ENCODE measurements at regions not wholly inside any gene's neighbourhood (a gene's known extent, or its start where the extent isn't known, plus 50 kb on each side); places are given as distances from the start of the nearest gene placed in this dataset.

DNA sequence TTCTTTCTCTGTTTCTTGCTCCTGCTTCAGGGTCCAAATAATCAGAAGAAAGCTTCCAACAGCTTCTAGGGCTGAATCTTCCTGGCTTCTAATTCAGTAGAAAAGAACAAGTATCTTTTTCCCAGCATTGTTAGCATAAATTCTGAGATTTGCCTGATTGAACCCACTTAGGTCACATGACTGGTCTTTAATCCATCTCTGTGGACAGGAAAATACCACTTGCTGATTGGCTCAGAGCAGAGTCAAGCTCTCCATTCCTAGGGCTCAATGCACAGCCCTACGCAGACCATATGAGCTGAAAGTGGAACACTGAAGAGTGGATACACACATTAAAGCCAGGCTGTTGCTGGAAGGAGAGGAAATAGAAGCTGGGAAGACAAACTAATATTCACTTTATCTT lies 99.6 kb upstream of the RPL34 start:
- H3K9me3 ChIP-seq (ENCODE audit: control insufficient read depth, insufficient read depth, low read depth, low read length) = no peaks in the 10 kb centered on the region
- no peaks in the 10 kb centered on the region for H3K36me3 ChIP-seq (ENCODE audit: control insufficient read depth in 2 of 2, insufficient read depth in 1 of 2, low read length in 2 of 2)
- ChIA-PET POLR2A (no interaction called here), CTCF (interaction anchor here (0.6 kb wide), 1 partner anchor 490 kb away, joined by 4 read pairs; no protein-coding TSS in a partner anchor)
- TF ChIP-seq ZNF16 (tag by site-specific recombination; IDR thresholded peaks at IDR 0.05; ENCODE audit: low read depth) (no peak), ATF2 (tag by site-specific recombination; IDR thresholded peaks at IDR 0.05; ENCODE audit: low read depth) (no peak), ZNF530 (tag by site-specific recombination; IDR thresholded peaks at IDR 0.05; ENCODE audit: low read depth) (no peak), ZSCAN16 (tag by site-specific recombination; IDR thresholded peaks at IDR 0.05) (no peak), ZNF792 (tag by site-specific recombination; IDR thresholded peaks at IDR 0.05) (no peak), ZSCAN30 (tag by site-specific recombination; IDR thresholded peaks at IDR 0.05) (no peak), KLF9 (tag by site-specific recombination; IDR thresholded peaks at IDR 0.05; ENCODE audit: low read depth) (no peak), ZBTB6 (tag by site-specific recombination; IDR thresholded peaks at IDR 0.05) (no peak), ZNF658 (tag by site-specific recombination; IDR thresholded peaks at IDR 0.05) (no peak), ZFHX2 (tag by site-specific recombination; conservative IDR thresholded peaks at IDR 0.05) (no peak)
- no peak overlapping the region for H3K27ac ChIP-seq (ENCODE audit: extremely low read depth, low read depth, low read length)
- no peak overlapping the region for H3K4me3 ChIP-seq (ENCODE audit: low read depth, low read length)
- no peaks in the 10 kb centered on the region for H3K4me1 ChIP-seq (ENCODE audit: control insufficient read depth, insufficient read depth, low read length)

DNA sequence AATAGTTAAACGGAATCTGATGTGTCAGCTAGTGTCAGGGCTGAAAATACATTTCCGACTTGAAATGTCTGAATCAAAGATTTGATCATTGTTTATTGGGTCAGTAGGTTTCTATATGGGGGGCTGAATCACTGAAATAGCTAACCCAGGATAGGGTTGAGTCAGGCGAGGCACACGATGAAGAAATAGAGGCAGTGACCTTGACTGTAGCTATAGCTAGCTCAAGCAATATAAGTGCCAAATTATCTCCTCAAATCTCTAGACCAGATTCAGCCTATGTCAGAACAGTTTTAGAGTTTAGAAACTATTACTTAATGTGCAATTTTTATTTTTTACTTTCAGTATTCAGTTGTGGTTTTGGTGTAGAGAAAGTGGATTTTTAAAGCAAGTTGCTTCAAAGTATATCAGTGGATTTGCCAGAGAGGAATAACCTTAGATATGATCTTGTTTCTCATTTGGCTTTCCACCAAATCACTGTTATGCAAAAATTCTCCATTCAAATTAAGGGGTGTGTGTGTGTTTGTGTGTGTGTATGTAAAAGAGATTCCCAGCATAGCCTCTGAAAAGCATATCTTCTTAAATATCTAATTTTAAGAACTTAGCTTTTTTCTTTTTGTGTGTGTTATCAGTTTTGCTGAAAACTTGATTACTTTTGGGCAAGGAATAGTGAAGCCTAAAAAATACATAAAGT lies 100.3 kb upstream of the RPL34 start:
- ChIA-PET CTCF (interaction anchor here (0.5 to 0.6 kb wide), 2 partner anchors 475 to 490 kb away, joined by 3 to 4 read pairs; no protein-coding TSS in a partner anchor), POLR2A (no interaction called here)
- no peaks in the 10 kb centered on the region for H3K9me3 ChIP-seq (ENCODE audit: control insufficient read depth, insufficient read depth, low read depth, low read length)
- H3K4me3 ChIP-seq (ENCODE audit: low read depth, low read length) = no peak overlapping the region
- no peaks in the 10 kb centered on the region for H3K36me3 ChIP-seq (ENCODE audit: control insufficient read depth in 2 of 2, insufficient read depth in 1 of 2, low read length in 2 of 2)
- no peaks in the 10 kb centered on the region for H3K4me1 ChIP-seq (ENCODE audit: control insufficient read depth, insufficient read depth, low read length)
- no peak overlapping the region for H3K27ac ChIP-seq (ENCODE audit: extremely low read depth, low read depth, low read length)
- no peak for TF ChIP-seq ZNF473 (tag by site-specific recombination; IDR thresholded peaks at IDR 0.05)

GRCh38 chr4:108519208-108519833 lies 101.1 kb upstream of the RPL34 start:
- Histone ChIP-seq H3K4me3 (ENCODE audit: low read depth, low read length) (no peak overlapping the region), H3K9me3 (ENCODE audit: control insufficient read depth, insufficient read depth, low read depth, low read length) (no peaks in the 10 kb centered on the region), H3K4me1 (ENCODE audit: control insufficient read depth, insufficient read depth, low read length) (no peaks in the 10 kb centered on the region), H3K36me3 (ENCODE audit: control insufficient read depth in 2 of 2, insufficient read depth in 1 of 2, low read length in 2 of 2) (no peaks in the 10 kb centered on the region), H3K27ac (ENCODE audit: extremely low read depth, low read depth, low read length) (no peak overlapping the region)
- no peak for TF ChIP-seq ZNF610 (tag by site-specific recombination; IDR thresholded peaks at IDR 0.05; ENCODE audit: borderline replicate concordance)
- TF ChIP-seq YY2 (tag by site-specific recombination; IDR thresholded peaks at IDR 0.05) = no peak
- no peak for TF ChIP-seq ZNF544 (tag by site-specific recombination; IDR thresholded peaks at IDR 0.05)
- TF ChIP-seq ZNF521 (tag by site-specific recombination; IDR thresholded peaks at IDR 0.05) = no peak
- no peak for TF ChIP-seq ZNF404 (tag by site-specific recombination; IDR thresholded peaks at IDR 0.05)
- TF ChIP-seq, protein P1, sequence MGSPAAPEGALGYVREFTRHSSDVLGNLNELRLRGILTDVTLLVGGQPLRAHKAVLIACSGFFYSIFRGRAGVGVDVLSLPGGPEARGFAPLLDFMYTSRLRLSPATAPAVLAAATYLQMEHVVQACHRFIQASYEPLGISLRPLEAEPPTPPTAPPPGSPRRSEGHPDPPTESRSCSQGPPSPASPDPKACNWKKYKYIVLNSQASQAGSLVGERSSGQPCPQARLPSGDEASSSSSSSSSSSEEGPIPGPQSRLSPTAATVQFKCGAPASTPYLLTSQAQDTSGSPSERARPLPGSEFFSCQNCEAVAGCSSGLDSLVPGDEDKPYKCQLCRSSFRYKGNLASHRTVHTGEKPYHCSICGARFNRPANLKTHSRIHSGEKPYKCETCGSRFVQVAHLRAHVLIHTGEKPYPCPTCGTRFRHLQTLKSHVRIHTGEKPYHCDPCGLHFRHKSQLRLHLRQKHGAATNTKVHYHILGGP (tag by site-specific recombination; IDR thresholded peaks at IDR 0.05) = no peak
- TF ChIP-seq ZNF169 (tag by site-specific recombination; IDR thresholded peaks at IDR 0.05) = no peak
- ChIA-PET POLR2A (no interaction called here), CTCF (no interaction called here)
